ENCODE measurements at regions not wholly inside any gene's neighbourhood (a gene's known extent, or its start where the extent isn't known, plus 50 kb on each side); places are given as distances from the start of the nearest gene placed in this dataset.

DNA sequence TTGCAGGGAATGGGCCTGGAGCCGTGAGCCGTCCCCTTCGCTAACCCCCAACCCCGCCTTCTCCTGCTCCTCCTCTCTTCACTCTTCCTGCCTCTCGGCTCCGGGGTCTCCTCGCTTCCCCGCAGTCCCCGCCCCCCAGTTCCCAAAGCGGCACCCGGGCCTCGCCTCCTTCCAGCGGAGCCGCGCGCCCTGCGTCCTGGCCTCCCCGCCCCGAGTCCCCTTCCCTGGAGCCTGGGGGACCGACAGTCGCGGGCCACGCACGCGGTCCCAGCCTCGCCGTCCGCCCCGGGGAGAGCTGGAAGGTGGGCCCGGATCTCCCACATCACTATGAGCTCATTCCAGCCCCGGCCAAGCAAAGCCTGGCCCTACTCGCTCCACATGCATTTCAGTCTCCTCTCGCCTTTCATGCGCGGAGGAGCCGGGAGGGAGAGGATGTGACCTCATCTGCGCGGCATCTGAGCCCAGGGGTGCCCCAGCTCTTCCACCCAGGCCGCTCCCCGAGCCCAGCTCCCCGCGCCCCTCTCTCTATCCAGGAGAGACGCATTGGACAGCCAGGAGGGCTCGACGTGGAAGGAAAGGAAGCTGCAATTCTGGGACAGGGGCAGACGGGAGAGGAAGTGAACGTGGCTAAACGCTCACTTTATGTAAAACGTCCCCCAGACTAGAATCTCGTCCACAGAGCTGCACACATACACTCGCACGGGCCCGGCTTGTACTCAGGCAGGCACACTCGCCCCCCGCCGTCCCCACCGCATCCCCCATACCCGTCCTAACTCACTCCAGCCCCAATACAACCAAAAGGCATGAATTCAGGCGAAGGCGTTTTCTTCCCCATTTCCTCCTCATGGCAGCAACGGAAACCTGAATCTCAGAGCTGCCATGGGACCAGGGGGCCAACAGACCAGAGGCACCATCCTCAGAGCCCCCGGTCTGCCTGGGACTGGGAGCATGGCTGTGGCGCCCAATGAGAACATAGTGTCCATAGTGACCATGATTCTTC, 108.7 kb upstream of the CCND2 start (continued):
- TF ChIP-seq, protein P1, sequence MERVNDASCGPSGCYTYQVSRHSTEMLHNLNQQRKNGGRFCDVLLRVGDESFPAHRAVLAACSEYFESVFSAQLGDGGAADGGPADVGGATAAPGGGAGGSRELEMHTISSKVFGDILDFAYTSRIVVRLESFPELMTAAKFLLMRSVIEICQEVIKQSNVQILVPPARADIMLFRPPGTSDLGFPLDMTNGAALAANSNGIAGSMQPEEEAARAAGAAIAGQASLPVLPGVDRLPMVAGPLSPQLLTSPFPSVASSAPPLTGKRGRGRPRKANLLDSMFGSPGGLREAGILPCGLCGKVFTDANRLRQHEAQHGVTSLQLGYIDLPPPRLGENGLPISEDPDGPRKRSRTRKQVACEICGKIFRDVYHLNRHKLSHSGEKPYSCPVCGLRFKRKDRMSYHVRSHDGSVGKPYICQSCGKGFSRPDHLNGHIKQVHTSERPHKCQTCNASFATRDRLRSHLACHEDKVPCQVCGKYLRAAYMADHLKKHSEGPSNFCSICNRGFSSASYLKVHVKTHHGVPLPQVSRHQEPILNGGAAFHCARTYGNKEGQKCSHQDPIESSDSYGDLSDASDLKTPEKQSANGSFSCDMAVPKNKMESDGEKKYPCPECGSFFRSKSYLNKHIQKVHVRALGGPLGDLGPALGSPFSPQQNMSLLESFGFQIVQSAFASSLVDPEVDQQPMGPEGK (CRISPR knock-in tag; IDR thresholded peaks at IDR 0.05; ENCODE audit: borderline replicate concordance) = no peak
- TF ChIP-seq ARNTL (CRISPR knock-in tag; IDR thresholded peaks at IDR 0.05; ENCODE audit: borderline replicate concordance, low read depth) (no peak), PPARA (CRISPR knock-in tag; IDR thresholded peaks at IDR 0.05; ENCODE audit: borderline replicate concordance) (no peak), ISL1 (CRISPR knock-in tag; IDR thresholded peaks at IDR 0.05) (no peak)

DNA sequence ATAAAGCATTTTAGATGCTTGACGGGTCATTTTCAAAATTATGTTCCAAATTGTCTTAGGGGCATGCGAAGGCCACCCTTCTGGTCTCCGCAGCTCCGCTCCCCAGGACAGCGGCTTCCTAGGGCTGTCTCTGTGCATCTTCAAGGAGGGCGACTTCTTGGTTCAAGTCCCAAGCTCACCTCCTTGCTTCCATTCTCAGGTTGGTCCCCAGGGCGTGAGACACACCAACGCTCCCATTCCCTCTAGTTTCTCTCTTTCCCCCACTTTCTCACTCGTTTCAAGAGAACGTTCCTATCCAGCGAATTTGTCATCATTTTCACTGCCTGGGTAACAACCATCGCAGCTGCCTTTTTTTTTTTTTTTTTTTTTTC, 109.4 kb upstream of the CCND2 start:
- TF ChIP-seq ARNTL (CRISPR knock-in tag; IDR thresholded peaks at IDR 0.05; ENCODE audit: borderline replicate concordance, low read depth) = no peak
- TF ChIP-seq, protein P1 (CRISPR knock-in tag; IDR thresholded peaks at IDR 0.05; ENCODE audit: borderline replicate concordance) = no peak
- TF ChIP-seq, protein P2, sequence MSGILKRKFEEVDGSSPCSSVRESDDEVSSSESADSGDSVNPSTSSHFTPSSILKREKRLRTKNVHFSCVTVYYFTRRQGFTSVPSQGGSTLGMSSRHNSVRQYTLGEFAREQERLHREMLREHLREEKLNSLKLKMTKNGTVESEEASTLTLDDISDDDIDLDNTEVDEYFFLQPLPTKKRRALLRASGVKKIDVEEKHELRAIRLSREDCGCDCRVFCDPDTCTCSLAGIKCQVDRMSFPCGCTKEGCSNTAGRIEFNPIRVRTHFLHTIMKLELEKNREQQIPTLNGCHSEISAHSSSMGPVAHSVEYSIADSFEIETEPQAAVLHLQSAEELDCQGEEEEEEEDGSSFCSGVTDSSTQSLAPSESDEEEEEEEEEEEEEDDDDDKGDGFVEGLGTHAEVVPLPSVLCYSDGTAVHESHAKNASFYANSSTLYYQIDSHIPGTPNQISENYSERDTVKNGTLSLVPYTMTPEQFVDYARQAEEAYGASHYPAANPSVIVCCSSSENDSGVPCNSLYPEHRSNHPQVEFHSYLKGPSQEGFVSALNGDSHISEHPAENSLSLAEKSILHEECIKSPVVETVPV (CRISPR knock-in tag; IDR thresholded peaks at IDR 0.05) = no peak
- TF ChIP-seq, protein P3, sequence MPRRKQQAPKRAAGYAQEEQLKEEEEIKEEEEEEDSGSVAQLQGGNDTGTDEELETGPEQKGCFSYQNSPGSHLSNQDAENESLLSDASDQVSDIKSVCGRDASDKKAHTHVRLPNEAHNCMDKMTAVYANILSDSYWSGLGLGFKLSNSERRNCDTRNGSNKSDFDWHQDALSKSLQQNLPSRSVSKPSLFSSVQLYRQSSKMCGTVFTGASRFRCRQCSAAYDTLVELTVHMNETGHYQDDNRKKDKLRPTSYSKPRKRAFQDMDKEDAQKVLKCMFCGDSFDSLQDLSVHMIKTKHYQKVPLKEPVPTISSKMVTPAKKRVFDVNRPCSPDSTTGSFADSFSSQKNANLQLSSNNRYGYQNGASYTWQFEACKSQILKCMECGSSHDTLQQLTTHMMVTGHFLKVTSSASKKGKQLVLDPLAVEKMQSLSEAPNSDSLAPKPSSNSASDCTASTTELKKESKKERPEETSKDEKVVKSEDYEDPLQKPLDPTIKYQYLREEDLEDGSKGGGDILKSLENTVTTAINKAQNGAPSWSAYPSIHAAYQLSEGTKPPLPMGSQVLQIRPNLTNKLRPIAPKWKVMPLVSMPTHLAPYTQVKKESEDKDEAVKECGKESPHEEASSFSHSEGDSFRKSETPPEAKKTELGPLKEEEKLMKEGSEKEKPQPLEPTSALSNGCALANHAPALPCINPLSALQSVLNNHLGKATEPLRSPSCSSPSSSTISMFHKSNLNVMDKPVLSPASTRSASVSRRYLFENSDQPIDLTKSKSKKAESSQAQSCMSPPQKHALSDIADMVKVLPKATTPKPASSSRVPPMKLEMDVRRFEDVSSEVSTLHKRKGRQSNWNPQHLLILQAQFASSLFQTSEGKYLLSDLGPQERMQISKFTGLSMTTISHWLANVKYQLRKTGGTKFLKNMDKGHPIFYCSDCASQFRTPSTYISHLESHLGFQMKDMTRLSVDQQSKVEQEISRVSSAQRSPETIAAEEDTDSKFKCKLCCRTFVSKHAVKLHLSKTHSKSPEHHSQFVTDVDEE (CRISPR knock-in tag; IDR thresholded peaks at IDR 0.05) = no peak
- ATAC-seq = no peak

DNA sequence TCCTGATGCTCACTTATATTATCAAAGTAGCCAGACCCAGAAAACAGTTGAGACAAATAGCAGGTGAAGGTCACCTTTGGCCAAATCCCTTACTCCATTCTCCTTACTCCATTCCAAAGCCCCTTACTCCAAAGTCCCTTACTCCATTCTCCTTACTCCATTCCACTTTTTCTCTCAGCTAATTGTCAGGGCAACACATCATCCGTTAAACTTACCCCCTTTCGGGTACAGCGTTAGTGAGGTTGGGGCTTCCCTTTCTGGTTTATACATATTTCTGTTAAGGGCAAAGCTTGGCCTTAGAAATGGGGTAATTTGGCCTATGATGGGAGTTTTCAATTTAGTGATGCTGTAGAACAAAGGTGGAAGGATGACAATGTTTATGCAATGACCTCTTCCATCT, 111.8 kb upstream of the CCND2 start:
- ATAC-seq = no peak
- TF ChIP-seq TOX (CRISPR knock-in tag; IDR thresholded peaks at IDR 0.05; ENCODE audit: borderline replicate concordance) (no peak), ESRRG (CRISPR knock-in tag; IDR thresholded peaks at IDR 0.05) (no peak), PPARA (CRISPR knock-in tag; IDR thresholded peaks at IDR 0.05; ENCODE audit: borderline replicate concordance) (no peak), ZFP3 (CRISPR knock-in tag; IDR thresholded peaks at IDR 0.05) (no peak), RARB (CRISPR knock-in tag; IDR thresholded peaks at IDR 0.05) (no peak)

DNA sequence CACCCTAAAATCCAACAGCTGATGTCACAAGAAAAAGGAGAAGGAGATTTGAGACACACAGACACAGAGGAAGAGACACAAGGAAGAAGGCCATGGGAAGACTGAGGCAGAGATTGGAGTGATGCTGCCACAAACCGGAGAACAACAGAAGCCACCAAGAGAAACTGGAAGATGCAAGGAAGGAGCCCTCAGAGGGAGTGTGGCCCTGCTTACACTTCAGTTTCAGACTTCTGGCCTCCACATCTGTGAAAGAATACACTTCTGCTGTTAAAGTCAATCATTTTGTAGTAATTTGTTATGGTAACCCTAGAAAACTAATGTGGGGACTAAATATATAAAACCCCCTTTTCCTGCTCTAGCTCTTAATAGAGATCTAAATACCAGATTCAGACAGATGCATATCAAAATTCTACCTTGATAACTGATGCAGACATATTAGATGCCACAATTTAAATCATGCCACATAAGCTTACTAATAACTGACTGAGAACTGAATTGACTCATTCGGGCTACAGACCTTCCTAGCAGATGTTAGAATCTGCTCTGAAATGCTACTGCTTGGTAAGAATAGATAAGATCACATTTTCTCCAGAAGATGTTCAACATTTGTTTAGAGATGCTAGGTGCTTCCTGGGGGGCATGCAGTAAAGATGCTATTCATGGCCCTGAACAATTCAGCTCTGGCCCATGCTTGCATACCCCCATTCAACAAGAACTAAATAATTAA, 113.1 kb upstream of the CCND2 start:
- no peak for ATAC-seq

DNA sequence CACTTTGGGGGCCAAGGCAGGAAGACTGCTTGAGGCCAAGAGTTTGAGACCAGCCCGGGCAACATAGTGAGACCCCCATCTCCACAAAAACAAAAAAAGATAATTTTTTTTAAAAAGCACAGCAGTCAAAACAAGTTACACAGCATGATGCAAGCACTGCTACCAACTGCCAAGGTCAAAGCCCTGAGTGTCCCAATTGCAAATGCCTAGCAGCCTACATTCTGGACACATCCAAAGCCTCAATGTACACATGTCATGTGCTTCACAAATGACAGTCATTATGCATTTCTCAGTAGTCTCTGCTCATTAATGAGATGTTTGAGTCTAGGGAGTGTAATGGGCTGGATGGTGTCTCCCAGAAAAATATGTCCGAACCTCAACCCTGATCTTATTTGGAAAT, 113.7 kb upstream of the CCND2 start:
- ATAC-seq = no peak
- TF ChIP-seq RARB (CRISPR knock-in tag; IDR thresholded peaks at IDR 0.05) = no peak
- TF ChIP-seq OSR1 (CRISPR knock-in tag; IDR thresholded peaks at IDR 0.05) = no peak
- TF ChIP-seq, protein P1 (CRISPR knock-in tag; IDR thresholded peaks at IDR 0.05; ENCODE audit: borderline replicate concordance) = no peak
- no peak for TF ChIP-seq PPARA (CRISPR knock-in tag; IDR thresholded peaks at IDR 0.05; ENCODE audit: borderline replicate concordance)
- no peak for TF ChIP-seq ZNF8 (CRISPR knock-in tag; IDR thresholded peaks at IDR 0.05)
- TF ChIP-seq ZNF70 (CRISPR knock-in tag; IDR thresholded peaks at IDR 0.05) = no peak
- TF ChIP-seq ESRRG (CRISPR knock-in tag; IDR thresholded peaks at IDR 0.05) = no peak
- TF ChIP-seq, protein P3 (CRISPR knock-in tag; IDR thresholded peaks at IDR 0.05) = no peak
- no peak for TF ChIP-seq ISL1 (CRISPR knock-in tag; IDR thresholded peaks at IDR 0.05)
- no peak for TF ChIP-seq TCF4 (CRISPR knock-in tag; IDR thresholded peaks at IDR 0.05; ENCODE audit: borderline replicate concordance)
- TF ChIP-seq ZFP3 (CRISPR knock-in tag; IDR thresholded peaks at IDR 0.05) = no peak
- TF ChIP-seq ZFP30 (CRISPR knock-in tag; IDR thresholded peaks at IDR 0.05) = no peak

More for the DNA sequence above, 113.1 kb upstream of the CCND2 start:
- no peak for TF ChIP-seq RARB (CRISPR knock-in tag; IDR thresholded peaks at IDR 0.05)
- no peak for TF ChIP-seq ZNF565 (CRISPR knock-in tag; conservative IDR thresholded peaks at IDR 0.05; ENCODE audit: low read depth)
